Epithelial cell of esophagus (primary cell): ENCODE measurements at regions not wholly inside any gene's neighbourhood (a gene's known extent, or its start where the extent isn't known, plus 50 kb on each side); places are given as distances from the start of the nearest gene placed in this dataset.

Experiments used
- DNase-seq: peaks from one replicate; pipeline ENCODE4 v3.0.0; 2010; ENCODE audit warnings: low read depth
- H3K4me3 ChIP-seq: 2 replicates; pipeline ENCODE4 v1.5.1; 2011; ENCODE audit warnings: mild to moderate bottlenecking, low read length, control low read depth
- CTCF ChIP-seq: IDR thresholded peaks from 2 replicates; pipeline ENCODE4 v1.5.1; 2011; ENCODE audit warnings: low read depth, mild to moderate bottlenecking, low read length, control low read depth, inconsistent platforms; ENCODE audit not compliant: insufficient read depth; ENCODE audit errors: missing control alignments

GRCh38 chr1:79599257-79599656 is 592.7 kb upstream of the ADGRL4 start:
- H3K4me3 ChIP-seq: no peak overlapping the region
- no peak for TF ChIP-seq CTCF
- DNase-seq: no peak

- no peak for DNase-seq
- no peak for TF ChIP-seq CTCF
- H3K4me3 ChIP-seq: no peak overlapping the region
Observed at GRCh38 chr1:79595931-79596330, 589.4 kb upstream of the ADGRL4 start.

GRCh38 chr1:79594121-79594698 is 587.7 kb upstream of the ADGRL4 start:
- no peak for DNase-seq
- H3K4me3 ChIP-seq: no peak overlapping the region
- TF ChIP-seq CTCF: no peak

GRCh38 chr1:79592707-79593106 is 586.2 kb upstream of the ADGRL4 start:
- DNase-seq: no peak
- H3K4me3 ChIP-seq: no peak overlapping the region
- no peak for TF ChIP-seq CTCF

GRCh38 chr1:79588719-79589118 is 582.2 kb upstream of the ADGRL4 start:
- no peak for DNase-seq
- no peak for TF ChIP-seq CTCF
- H3K4me3 ChIP-seq: no peak overlapping the region

- H3K4me3 ChIP-seq: no peak overlapping the region
- no peak for TF ChIP-seq CTCF
- no peak for DNase-seq
Observed at GRCh38 chr1:79587229-79587628, 580.7 kb upstream of the ADGRL4 start.

- TF ChIP-seq CTCF: no peak
- no peak for DNase-seq
- no peak overlapping the region for H3K4me3 ChIP-seq
Observed at GRCh38 chr1:79585801-79586200, 579.3 kb upstream of the ADGRL4 start.
